CD4-positive, alpha-beta T cell treated with Interleukin-17A for 4 hours (primary cell): ENCODE measurements at regions not wholly inside any gene's neighbourhood (a gene's known extent, or its start where the extent isn't known, plus 50 kb on each side); places are given as distances from the start of the nearest gene placed in this dataset.

Source experiments
- DNase-seq: peaks from one replicate; pipeline ENCODE4 v3.0.0-alpha.2; 2020; ENCODE audit warnings: mixed read lengths

DNA sequence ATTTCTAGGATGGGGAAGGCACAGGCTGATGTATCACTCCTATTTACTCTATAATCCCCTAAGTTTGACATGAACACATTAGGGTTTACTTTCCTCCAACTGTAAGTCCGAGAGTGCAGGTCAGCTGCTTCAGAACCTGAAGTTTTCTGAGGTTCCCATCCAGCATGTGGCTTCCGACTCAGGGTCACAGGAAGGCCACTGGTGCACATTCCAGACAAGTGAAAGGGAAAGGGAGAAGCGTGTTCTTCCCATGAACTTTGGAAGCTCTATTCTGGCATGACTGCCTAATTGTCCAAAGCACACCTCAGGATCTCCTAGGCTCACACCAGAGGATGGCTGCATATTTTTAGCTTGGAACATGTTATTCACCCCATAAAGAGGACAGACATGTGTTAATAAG, 602.6 kb downstream of the SEMA5A start:
- DNase-seq = no peak

DNA sequence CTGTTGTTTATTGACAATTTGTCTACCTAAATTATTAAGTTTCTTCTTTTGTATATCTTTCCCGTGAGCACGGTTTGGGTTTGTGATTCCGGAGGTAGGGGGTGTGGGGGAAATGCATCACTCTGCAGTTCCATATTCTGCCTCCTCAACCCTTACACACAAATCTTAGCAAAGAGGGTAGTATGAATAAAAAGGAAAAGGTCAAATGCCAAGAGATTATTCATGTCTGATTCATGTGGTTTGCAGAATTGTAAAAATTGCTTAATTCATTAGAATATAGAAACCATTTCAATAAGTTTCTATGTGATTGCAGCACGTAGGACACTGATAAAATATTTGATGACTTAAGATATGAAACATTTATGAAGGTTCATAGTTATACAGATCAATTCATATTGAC, 601.9 kb downstream of the SEMA5A start:
- no peak for DNase-seq

DNA sequence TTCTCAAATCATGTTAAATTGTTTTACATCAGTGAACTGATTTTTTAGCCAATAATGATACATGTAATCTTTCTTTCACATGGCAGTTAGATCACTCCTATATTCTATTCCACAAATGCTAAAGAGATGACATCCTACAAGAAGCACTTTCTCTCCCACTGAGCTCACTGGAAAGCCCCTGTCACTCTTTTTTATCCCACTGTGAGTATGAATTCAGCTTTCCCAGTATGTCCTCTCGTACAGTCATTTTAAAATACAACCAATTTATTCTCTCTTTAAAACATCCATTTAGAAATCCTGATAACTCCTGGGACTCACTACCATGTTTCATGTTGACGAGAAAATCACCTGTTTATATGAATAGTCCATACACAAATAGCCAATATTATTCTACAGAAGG, 599.9 kb downstream of the SEMA5A start:
- DNase-seq = no peak

DNA sequence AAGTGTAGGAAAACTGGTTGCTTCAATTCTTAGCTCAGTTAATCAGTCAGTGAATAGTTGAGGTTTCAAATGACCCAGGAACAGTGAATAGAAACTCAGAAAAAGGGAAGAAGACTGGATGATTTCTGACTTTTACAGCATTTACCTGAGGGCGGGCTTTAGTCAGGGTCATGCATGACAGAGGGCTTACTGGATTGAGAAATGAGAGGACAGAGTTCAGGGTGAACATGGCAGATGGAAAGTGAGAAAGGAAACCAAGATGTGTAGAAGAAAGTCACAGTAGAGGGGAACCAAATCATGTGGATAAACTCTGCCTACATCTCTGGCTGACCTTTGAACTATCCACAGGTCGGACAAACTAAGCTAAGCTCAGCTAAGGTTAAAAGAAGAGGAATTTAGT, 596.0 kb downstream of the SEMA5A start:
- no peak for DNase-seq

DNA sequence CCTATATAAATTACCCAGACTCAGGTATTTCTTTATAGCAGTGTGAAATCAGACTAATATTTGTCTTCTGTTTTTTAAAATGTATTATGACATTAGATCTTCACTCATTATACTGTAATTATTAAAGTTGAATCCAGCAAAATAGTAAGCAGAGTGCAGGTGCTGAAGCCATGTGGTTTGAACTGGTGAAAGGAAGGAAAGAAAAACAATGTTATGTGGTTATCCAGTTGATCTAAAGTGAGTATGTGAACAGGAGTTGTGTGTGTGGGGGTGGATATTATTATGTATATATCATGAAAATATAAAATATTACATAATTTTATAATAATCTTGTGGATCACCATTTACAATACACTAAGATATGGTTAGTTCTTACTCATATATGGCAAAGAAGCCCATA, 593.7 kb downstream of the SEMA5A start:
- DNase-seq = no peak

DNA sequence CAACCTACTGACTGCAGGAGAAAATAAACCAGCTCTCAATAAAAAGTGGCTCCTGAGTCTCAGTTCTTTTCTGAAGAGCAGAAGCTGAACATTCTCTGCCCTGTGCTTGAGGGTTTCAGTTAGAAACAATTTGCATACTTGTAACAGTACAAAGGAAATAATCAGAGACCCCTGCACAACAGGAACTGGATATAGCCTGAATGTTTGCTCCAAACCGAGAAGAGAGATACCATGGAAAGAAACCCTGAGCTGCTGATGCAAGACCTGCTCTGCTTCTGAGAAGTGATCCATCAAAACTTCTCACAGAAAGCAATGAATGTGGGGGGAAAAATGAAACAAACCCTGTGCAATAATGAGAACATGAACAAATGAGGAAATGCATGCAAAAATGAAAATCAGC, 592.9 kb downstream of the SEMA5A start:
- DNase-seq = no peak

DNA sequence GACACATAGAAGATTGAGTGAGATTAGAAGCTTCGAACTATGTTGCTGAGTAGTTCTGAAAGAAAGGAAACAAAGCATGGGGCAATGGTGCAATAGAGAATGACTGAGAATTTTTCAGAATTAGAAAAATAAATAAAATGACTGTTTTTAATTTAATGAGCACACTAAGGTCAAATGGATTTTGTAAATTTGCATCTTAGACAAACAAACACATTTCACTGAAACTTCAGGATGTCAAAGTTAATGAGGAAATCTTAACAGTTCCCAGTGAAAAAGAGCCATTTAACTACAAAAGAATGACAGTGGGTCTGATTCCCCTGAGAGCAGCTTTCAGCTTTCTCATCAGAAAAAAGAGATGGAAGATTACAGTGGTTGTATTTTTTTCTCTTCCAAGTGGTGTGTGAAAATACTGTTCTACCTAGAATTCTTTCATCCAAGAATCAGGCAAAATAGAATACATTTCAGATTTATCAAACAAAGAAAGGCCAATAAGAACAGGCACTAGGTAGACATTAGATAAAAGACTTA, 591.9 kb downstream of the SEMA5A start:
- DNase-seq = no peak

DNA sequence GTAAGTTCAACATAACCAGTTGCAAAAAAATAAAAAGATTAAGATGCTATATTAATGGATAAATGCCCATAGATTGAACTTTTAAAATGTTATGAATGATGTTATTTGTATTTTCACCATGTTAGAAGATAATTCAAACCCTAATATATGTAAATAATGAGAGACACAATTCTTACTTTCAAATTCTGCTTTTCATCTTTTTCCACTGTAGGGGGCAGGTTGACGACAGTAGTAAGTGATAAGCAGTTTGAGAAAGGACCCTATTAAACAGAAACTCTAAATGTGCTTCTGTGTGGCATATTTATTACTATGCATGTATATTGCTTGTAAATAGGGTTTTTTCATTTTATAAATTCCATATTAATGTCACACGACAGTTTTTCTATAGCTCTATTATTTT, 591.1 kb downstream of the SEMA5A start:
- DNase-seq = no peak

DNA sequence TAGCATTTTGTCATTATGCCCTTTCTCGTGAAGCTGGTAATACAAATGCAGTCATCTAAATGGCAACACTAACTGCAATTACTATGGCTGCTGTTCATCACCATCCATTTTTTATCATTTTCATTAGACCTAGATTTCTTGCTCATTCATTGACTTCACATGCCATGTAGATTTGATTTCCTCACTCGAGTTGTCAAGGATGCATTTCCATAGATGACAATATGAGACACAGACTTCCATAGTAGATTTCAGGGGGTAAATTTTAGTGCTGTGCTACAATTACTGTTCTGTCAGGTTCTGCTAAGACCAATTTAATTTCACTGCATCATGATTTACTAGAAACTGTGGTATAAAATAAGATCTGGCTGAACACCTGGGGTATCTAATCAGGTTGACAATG, 589.2 kb downstream of the SEMA5A start:
- DNase-seq = no peak

DNA sequence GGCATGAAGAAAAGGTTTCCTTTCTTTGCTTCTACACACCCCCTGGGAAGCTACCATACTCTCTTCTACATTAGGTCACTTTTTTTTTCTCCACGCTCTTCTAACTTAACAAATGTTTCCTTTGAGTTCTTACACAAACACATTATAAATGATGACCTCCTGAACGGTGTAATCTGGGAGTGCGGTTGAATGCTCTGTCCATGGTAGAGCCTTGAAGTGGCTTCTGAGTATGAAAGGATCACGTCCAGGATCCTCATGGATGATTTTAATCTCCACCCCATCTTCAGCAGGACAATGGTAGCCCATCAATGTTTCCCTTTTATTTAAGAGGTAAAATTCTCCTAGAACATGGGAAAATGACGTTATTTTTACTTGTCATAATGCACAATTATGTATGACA, 587.3 kb downstream of the SEMA5A start:
- no peak for DNase-seq

DNA sequence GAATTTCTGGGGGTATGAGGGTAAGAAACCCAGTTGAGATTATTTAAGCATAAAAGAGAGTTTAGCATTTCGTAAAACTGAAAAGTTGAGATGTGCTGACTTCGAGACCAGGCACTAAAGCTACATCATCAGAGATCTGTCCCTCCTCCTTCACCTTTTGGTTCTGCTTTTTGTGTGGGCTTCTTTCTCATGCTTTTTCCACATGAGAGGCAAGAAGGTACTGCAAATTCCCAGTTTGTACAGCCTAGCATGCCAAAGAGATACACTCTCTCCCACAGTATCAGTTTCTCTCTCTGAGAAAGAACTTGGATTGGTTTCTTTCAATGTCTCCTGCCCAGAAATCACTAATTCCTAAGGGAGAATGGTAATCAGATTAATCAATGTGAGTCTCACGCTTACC, 584.7 kb downstream of the SEMA5A start:
- no peak for DNase-seq

DNA sequence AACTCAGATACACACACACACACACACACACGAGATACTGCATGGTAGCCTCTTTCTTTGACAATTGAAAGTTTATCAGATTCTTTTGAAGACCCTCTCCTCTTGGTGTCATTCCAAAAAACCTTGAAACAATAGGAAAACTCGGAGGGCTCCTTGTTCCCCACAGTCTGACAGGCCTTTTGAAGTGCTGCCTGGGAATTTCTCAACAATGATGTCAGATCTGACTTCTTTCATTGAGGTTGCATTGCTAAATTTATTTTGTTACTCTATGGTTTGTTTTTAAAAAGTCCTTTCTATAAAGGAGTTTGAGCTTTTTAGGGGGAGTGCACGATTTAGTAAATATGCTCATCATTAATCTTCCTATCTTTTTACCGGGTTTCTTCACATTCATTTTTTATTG, 583.9 kb downstream of the SEMA5A start:
- DNase-seq = no peak

DNA sequence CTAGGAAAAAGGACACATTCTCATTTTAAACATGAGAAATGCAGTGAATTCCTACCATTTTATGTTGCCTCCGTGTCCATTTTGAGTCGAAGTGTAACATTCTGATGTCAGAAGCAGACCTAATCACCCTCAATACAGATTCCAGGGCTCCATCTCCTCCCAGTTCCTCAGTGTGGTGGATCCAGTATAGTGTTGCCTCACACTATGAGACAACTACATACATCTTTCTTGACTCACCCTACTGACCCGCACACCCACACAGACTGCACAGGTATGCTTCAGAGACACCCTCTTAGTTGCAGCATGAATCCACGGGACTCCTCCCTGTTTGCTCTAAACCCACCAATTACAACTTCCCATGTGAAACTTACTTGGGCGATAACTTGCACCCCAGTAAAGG, 564.9 kb downstream of the SEMA5A start:
- DNase-seq = no peak

DNA sequence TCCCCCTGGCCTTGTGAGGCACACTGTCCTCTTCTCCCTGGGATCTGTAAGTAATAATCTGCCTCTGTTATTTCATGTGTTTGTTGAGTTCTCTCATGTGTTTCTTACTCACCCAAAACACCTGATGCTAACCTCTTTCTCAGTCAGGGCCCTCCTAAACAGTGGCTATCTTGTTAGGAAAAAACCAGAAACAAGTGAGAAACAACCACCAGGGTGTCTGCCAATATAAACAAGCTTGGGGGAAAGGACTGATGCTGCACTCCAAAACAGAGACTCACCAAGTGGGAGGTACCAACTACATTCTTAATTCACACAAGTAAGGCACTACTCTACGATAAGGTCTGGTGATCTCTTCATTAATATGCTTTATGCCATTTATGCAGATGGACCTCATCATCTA, 564.4 kb downstream of the SEMA5A start:
- DNase-seq = no peak

DNA sequence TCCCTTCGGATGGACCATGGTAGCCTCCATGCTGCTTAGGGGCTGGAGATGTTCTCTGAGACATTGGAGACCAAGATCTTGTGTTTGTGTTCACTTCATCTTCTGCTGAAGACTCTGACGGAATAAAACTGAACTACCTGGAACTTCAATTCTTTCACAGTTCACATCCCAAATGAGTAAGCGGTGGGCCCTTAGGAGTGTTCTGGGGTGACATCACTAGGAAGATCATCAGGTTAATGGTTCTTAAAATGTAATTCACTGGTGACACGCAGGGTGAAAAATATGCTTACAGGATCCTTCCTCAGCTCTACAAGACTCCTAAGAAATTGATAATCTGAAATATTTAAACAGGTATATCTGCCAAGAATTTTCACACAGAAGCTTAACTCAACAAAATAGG, 561.5 kb downstream of the SEMA5A start:
- DNase-seq = no peak
